HG03175 (cell line): ENCODE measurements at regions not wholly inside any gene's neighbourhood (a gene's known extent, or its start where the extent isn't known, plus 50 kb on each side); places are given as distances from the start of the nearest gene placed in this dataset.
"Not testable (repeated sequence)": the region's sequence is repeated elsewhere in the genome, so short reads cannot be mapped to it uniquely, and the experiment has no call there.

Experiments used
- ATAC-seq: cut with Tn5 transposase; IDR thresholded peaks from one replicate; pipeline ENCODE4 v1.9.1; 2021; ENCODE audit warnings: mild to moderate bottlenecking, moderate library complexity; ENCODE audit not compliant: unreplicated experiment

DNA sequence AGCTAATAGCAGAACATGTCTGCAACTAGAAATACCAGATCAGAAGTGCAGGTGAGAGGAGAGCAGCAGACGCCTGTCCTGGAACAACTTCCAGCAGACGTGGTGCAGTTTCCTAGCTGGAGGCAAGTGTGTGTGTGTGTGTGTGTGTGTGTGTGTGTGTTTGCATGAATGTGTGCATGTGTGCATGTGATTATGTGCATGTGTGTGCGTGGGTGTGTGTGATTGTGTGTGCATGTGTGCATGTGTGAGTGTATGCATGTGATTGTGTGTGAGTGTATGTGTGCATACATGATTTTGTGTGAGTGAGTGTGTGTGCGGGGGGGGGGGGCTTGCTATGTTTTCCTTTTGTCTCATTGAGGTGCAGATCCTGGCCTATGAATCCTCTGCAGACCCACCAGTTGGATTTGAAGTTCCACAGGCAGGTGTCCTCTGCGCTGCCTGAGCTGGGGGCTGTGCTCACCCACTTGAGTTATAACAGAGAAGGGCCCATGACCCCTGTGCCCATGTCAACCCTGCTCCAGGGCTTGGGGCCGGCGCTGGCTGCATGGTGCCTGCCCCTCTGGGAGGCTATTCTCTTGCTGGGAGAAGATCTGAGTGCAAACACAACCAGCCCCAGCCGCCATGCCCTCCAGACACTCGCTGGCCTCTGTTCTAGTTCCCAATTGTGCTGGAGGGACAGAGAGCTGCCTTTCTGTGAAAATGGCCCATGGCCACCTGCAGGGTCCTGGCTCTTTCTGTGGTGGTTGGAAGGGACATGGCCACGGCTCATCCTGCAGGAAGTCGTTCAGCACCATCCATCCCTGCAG is 821.3 kb downstream of the BRD1 start:
- ATAC-seq: no peak

DNA sequence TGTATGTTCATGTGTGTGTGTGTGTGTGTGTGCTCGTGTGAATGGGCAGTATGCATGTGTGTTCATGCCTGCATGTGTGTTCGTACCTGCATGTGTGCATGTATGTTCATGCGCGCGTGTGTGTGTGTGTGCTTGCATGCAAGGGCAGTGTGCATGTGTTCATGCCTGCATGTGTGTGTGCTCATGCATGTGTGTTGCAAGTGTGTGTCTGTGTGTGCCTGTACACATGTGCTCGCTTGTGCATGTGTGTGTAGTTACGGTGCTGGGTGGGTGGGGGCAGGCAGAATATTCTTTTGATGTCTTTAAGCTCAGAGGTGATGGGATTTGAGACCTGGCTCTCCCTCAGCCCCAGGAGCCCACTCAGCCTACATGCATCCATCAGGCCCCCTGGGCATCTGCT is 822.1 kb downstream of the BRD1 start:
- no peak for ATAC-seq

DNA sequence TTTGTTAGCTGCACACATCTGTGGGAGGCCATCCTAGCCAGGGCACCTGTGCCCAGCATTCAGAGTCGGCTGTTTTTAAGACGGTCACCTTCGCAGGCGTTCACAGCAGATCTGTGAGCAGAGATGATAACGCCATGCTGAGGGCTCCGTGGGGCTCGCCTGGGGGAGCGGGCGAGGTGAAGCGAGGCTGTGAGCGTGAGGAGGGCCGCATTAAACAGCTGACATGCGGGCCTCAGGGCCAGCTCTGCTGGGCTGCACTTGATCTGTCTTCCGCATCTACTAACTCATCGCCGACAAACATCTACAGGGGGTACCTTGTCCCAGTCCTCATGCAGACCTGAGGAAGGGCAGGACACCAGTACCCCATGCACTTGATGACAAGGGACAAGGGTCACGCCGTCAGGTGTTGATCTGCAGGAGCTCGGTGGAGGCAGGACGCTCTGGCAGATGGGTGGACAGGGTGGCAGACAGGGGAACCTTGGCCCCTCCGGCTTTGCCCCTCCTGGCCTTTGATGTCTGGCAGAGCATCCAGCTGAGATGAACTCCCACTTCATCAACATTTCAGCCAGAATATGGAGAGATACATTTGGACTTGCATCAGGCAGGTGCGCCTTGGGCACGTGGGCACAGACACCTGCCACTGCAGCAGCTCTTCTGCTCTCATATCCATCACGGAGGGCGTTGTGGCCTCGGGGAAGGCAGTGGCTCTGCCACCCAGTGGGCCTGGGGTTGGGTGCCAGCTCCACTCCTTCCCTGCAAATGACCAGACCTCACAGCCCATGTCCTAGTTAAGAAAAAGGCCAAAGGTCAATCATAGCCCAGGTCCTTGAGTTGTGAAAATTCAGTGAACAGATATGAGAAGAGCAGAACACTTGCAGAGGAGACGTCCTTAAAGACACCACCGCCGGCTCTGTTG is 822.9 kb downstream of the BRD1 start:
- ATAC-seq: no peak

DNA sequence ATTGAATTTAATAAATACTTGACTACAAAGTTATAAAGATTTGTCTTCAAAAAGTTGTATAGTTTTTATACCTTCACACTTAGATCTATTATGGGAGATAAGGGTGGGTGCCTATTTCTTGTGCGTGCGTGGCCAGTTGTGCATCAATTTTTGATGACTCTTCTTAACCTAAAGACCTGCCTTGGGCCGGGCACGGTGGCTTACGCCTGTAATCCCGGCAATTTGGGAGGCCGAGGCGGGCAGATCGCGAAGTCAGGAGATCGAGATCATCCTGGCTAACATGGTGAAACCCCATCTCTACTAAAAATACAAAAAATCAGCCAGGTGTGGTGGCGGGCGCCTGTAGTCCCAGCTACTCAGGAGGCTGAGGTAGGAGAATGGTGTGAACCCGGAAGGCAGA is 830.1 kb downstream of the BRD1 start:
- ATAC-seq: not testable (repeated sequence)

DNA sequence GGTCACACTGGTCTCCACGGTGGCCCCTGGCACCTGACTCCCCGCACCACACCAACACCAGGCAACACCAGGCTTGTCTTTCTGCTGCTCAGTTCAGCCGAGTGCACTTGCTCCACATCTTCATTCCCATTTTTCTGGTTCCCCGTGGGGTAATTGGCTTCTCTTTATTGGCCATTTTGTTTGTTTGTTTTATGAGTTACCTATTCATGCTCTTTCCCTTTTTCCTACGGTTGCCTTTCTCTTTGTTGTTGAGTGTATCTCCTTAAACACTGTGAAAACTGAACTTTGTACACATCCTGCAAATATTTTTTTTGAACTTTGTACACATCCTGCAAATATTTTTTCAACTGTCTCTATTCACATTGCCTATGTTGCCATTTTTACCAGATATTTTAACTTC is 834.0 kb downstream of the BRD1 start:
- ATAC-seq: no peak

DNA sequence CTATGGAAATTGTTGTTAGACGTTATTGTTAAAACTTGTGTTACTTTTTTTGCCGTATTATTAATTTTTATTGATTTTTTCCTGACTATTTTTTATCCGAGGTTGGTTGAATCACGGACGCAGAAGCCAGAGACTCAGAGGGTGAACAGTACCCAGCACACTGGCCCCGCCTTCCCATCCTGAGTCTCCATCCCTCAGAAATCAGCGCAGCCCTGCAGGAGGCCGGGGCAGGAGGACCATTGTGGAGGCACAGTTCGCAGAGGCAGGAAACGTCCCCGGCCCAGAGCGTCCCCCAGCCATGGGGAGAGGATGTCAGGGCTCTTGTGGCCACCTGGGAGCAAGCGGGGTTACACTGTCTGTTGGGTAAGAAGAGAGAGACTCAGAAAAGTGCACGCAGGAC is 843.0 kb downstream of the BRD1 start:
- ATAC-seq: no peak

DNA sequence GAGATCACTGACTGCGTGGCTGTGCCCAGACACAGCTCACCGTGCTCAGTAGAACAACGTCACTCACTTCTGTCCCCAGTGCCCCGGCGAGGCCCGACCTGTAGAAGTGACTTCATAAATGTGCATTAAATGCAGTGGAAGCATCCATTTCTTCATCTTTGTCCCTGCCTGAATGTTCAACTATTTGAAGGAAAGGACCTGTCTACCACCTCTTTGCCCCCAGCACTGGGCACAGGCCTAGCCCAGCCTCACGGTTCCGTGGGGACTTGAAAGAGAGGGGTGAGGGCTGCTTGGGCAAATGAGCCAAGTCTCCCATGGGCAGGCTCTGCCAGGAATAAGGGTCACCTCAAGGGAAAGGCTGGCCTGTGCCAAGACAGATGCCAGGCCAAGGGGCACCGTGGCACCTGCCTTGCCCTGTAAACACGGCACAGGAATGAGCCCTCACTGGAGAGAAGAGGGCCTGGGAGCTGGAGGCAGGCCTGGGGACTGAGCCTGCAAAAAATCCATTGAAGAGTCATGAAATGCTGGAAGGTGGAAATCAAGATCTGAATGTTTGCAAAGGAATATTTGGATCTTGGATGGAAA is 845.3 kb downstream of the BRD1 start:
- no peak for ATAC-seq

DNA sequence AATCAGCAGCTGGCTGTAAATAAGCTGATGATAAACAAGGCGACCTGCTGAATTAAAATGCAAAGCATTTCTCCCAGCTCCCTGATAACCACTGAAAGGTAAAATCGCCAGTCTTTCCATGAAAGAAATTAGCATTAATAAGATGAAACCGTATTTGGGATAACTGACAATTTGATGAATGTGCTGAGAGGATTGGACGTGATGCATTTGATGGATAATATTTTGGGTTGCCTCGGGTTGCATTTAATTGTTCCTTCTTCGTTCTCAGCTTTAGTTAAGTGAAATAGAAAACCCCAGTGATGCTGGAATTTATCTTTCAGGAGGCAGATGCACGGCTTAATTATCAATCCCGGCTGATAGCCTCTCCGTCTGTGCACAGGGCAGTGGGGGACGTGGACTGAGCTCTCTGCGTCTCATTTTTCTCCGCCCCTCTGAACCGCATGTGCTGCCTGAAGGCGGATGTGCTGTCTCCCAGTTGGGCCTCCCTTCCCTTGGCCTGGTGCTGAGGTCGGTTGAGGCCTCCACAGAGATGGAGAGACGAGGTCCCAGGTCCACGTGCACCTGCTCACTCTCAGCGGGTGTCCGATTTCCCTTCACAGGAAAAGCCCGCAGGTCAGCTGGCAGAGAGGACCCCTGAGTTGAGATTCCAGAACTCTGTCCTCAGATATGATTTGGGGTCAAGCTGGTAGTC is 846.2 kb downstream of the BRD1 start:
- ATAC-seq: no peak

DNA sequence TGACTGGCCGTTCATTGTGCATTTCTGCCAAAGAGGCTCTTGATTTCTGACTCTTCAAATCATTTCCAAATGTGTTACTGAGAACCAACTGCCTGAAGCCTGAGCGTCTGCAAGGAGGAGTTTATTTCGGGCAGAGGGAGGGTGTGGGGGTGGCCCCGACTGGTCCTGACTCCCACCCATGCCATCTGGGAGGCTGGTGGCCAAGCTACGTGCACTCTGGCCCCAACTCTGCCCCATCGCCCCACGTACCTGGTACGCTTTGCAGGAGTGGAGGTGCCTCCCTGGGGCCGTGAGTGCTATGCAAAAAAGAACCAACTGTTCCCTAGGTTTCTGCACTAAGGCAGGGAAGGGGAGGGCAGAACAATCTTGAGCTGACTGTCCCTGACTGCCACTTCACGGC is 846.8 kb downstream of the BRD1 start:
- ATAC-seq: no peak

DNA sequence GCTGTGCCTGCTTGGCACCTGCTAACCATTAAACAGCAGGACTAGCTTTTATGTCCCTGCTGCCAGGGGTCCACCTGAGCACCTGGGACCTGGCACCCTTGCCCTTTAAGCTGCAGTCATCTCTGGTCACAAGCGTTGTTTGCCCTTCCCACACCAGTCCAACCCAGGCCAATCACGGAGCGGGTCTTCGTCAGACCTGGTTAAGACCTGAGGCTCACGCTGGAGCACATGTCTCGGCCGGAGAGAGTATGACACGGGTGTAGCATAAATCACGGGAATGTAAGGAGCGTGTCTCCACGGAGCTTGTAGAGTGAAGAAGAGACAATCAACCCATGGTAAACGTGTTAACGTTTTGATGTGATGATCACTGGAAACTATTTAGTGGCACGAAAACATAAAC is 847.3 kb downstream of the BRD1 start:
- no peak for ATAC-seq

DNA sequence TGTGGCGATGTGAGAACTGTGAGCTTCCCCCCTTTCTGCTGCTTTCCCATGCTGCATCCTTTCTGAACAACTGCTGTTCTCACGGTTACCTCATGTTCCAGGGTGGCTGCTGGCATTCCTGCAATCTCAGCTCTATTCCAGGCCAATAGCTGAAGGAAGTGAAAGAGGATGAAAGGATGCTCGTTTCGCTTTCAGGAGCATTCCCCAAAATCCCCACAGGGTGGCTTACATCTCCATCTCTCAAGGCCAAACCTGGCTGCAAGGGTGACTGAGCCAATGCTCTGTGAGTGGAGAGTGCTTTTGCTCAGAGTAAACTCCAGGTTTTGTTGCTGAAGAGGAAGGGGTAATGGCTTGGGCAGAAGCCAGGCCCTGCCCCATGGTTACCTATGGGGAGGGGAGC is 848.2 kb downstream of the BRD1 start:
- no peak for ATAC-seq

DNA sequence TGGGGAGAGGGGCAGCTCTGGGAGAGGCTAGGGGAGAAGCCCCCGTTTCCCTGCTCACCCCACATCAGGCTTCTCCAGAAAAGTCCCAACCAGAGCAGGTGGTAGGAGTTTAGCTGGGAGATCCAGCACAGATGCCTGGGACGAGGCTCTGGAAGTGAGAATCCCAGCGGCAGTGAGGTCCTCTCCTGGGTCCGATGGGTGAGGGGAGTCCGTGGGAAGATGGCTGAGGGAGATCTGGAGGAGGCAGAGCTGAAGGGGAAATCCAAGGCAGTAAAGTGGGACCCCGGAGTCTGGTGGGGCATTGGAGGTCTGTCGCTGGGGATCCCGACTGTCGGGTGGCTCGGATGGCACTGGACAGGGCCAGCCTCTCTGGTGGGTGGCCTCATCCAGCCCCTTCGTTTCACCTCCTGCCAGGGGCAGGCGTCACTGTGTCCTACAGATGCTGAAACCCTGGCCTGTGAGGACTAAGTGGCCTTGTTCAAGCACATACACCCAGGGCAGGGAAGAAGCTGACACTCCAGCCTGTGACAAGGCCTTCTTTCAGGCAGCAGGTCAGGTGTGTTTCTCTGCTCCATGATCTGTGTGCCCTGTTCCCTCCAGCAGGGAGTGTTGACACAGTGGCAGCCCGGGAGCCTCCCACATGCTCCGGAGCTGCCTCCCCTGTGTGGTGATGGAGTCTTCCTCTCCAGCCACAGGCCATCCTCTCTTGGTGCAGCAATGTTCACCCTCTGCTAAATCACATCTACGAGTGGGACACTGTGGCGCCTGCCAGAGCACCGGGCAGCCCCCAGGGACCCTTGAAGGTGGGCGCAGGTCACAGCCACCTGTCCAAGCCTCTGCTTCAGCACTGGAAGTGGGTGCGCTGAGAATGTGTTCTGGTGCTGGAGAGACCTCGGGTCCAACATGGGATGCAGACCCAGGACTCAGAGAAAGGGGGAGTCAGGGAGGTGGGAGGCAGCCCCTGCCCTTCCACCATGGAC is 850.8 kb downstream of the BRD1 start:
- no peak for ATAC-seq

DNA sequence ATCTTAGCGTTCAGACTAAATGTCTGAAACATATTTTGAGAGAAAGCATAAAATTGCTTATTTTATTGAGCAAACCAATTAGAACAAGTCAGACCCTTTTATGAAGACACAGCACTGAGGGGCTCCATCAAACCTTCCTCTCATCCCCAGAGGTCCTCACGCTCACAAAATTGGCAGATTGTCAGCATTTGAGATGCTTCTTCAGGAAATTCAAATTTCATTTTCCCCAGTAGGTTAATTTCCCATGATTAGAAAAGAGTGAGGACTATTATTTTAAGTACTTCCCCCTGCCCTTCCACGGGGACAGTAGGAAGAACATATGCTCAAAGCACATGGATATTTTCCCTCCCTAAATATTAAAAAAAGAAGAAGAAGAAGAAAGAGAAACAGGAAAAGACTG is 851.8 kb downstream of the BRD1 start:
- no peak for ATAC-seq

DNA sequence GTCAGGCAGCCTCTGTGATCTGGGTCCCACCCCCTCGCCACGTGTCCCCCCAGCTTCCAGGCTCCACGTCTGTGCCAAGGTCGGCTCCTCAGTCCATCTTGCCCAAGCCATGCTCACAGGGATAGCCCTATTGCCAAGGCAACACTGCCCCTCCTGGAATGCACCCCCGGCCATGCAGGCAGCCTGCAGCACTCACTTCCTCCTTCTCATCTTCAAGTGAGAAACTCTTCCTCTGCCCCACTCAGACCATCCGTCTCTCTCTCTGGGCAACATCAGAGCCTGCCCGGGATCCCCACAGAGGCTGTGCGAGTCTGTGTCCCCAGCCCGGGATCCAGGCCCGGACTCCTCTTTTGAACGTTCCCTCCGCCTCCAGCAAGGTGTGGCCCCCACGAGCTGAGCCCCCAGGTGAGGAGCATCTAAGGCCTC is 852.3 kb downstream of the BRD1 start:
- ATAC-seq: no peak

DNA sequence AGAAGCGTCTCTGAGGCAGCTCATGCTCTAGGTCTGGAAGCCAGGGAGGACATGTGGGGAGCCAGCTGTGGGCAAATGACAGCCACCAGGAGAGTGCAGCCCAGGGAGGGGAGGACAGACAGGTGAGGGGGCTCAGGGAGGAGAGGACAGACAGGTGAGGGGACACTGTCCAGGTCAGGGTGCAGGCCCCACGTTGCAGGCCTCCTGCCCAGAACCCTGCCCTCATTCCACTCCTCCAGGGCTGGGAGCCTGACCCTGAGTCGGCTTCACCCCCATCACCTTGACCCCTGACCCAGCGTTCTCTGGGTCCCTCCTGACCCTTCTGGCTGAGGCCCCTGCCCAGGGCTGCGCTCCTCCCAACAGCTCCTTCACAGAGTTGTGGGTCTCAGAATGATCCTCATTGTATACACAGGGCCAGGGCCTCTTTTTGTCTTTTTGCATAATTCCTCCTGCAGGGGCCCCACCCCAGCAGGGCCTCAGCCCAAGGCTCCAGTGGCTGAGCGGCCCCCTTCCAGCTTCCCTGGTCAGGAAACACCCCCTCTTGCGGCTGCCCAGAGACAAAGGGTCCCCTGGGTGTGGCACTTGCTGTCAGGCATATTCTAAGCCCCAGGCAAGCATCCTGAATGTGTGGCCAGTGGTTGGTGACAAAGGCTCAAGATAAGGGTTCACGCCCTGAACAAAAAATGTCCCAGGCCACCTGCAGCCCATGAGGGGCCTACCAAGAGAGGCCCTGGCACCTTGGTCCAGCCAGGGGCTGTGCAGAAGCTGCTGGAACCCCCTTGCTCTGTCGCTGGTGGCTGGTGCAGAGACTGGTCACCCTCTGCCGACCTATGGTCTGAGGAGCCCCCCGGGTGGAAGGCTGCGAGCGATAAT is 853.0 kb downstream of the BRD1 start:
- ATAC-seq: no peak

DNA sequence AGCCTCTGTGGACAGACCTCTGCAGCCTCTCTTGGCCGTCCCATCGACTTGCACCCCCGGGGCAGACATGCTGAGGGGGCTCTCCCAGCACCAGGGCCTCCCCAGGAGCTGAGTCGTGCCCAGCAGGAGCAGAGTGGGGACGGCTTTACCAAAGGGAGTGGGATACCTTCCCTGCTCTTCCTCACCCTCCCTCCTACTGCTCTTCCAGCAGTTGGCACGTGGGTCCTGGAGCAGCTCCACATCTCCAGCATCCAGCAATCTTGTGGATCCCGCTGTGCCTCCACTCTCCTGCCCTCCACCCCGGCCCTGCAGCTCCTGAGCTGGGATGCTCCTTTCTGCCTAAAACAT is 854.0 kb downstream of the BRD1 start:
- no peak for ATAC-seq

DNA sequence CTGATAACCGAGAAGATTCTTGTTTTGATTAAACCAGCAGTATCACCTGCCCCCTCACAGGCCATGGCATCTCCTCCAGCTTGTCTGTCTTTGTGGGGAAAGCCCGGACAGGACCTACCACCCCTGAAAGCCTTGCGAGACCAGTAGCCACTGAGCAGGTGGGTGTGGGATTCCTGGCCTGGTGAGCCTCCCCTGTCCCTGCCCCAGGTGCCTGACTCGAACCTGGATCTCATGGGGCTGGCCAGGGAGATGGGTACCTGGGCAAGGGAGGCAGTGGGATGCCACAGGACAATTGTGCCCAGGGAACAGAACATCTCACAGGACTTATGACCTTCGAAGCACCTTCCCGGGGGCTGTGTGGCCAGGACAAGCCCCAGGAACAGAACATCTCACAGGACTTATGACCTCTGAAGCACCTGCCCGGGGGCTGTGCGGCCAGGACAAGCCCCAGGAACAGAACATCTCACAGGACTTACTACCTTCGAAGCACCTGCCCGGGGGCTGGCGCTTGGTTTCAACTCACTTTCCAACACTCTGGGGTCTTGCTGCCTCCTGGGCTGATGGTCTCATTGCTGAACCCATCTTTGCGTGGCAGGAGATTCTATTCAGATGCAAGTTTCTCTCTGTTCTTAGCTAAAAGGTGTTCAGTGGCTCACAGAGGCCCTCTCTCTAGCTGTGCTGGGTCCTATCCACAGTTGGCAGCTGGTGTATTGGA is 854.5 kb downstream of the BRD1 start:
- no peak for ATAC-seq

DNA sequence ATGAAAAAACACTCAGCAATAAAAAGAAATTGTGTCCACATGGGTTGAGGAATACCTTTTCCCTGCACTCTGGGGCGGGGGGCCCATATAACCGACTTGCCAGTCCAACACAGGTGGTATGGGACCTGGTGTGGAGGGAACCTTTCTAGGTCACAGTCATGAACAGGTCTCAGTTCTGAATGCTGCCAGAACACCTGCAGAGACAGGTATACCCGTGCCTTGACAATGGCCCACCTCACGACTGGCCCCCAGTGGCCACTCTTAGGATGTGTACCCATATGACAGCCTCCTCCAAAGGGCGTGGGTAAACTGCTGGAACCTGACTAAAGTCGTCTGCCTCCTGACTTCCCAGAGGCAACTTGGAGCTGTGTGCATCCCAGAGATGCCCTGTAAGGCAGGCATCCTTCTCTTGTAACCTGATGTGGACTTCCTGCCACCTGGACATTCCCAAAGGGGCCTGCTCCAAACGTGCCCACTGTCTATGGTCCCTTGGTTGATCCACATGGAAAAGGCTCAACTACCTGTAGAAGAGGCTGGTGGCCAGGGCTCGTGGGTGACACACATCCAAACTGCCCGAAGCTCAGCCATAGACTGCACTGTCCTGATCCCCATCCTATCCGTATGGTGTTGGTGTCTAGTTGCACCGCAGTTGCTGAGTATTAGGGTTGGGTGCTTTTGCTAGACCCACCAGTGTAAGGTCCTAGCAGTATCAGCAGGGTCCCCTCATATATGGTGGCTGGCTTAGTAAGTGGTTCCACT is 859.3 kb downstream of the BRD1 start:
- ATAC-seq: no peak
